H9 (cell line): ENCODE measurements at regions not wholly inside any gene's neighbourhood (a gene's known extent, or its start where the extent isn't known, plus 50 kb on each side); places are given as distances from the start of the nearest gene placed in this dataset.

ENCODE experiments used
- DNase-seq: peaks from one replicate; pipeline ENCODE4 v3.0.0-alpha.2; 2017
- H2AFZ ChIP-seq: one replicate; pipeline ENCODE4 v1.6.1; 2013; ENCODE audit warnings: mild to moderate bottlenecking, low read length, control low read depth, moderate library complexity
- H2AK5ac ChIP-seq: 2 replicates; pipeline ENCODE4 v1.6.1; 2013; ENCODE audit warnings: low read length, control low read depth, mixed read lengths; ENCODE audit not compliant: insufficient read length
- H2BK120ac ChIP-seq: one replicate; pipeline ENCODE4 v1.6.1; 2013; ENCODE audit warnings: low read depth, mild to moderate bottlenecking, low read length, control low read depth, inconsistent platforms; ENCODE audit not compliant: poor library complexity, severe bottlenecking
- H2BK12ac ChIP-seq: 2 replicates; pipeline ENCODE4 v1.6.1; 2013; ENCODE audit warnings: low read length, control low read depth, mixed read lengths, low read depth; ENCODE audit not compliant: insufficient read length
- H2BK15ac ChIP-seq: 2 replicates; pipeline ENCODE4 v1.6.1; 2013; ENCODE audit warnings: low read depth, low read length, control low read depth
- H2BK20ac ChIP-seq: one replicate; pipeline ENCODE4 v1.6.1; 2013; ENCODE audit warnings: low read depth, mild to moderate bottlenecking, low read length, control low read depth, inconsistent platforms; ENCODE audit not compliant: poor library complexity, severe bottlenecking
- H2BK5ac ChIP-seq: 2 replicates; pipeline ENCODE4 v1.6.1; 2013; ENCODE audit warnings: low read length, control low read depth, mixed read lengths; ENCODE audit not compliant: insufficient read length
- H3K14ac ChIP-seq: 2 replicates; pipeline ENCODE4 v1.6.1; 2013; ENCODE audit warnings: low read length, control low read depth; ENCODE audit not compliant: insufficient read depth
- H3K18ac ChIP-seq: 2 replicates; pipeline ENCODE4 v1.6.1; 2013; ENCODE audit warnings: low read depth, mild to moderate bottlenecking, mixed read lengths, low read length, control low read depth; ENCODE audit not compliant: insufficient read length
- H3K23ac ChIP-seq: 2 replicates; pipeline ENCODE4 v1.6.1; 2013; ENCODE audit warnings: low read length, control low read depth, mixed read lengths, low read depth; ENCODE audit not compliant: insufficient read length
- H3K23me2 ChIP-seq: 2 replicates; pipeline ENCODE4 v1.6.1; 2013; ENCODE audit warnings: low read depth, mild to moderate bottlenecking, mixed read lengths, low read length, control low read depth; ENCODE audit not compliant: insufficient read length, poor library complexity, severe bottlenecking
- H3K27ac ChIP-seq: 2 replicates; pipeline ENCODE4 v1.5.1; 2013; ENCODE audit warnings: low read length, control low read depth, mixed read lengths, low read depth; ENCODE audit not compliant: insufficient read length
- H3K27me3 ChIP-seq: 2 replicates; pipeline ENCODE4 v1.6.1; 2013; ENCODE audit warnings: low read length, control low read depth, inconsistent platforms; ENCODE audit not compliant: insufficient read depth
- H3K4ac ChIP-seq: 2 replicates; pipeline ENCODE4 v1.6.1; 2013; ENCODE audit warnings: low read depth, mild to moderate bottlenecking, control low read depth, inconsistent platforms, low read length, moderate library complexity
- H3K4me1 ChIP-seq: 2 replicates; pipeline ENCODE4 v1.6.1; 2013; ENCODE audit warnings: low read length, control low read depth, inconsistent platforms; ENCODE audit not compliant: insufficient read depth
- H3K4me2 ChIP-seq: 2 replicates; pipeline ENCODE4 v1.6.1; 2013; ENCODE audit warnings: low read length, control low read depth, mixed read lengths; ENCODE audit not compliant: insufficient read length, insufficient read depth
- H3K56ac ChIP-seq: 2 replicates; pipeline ENCODE4 v1.6.1; 2013; ENCODE audit warnings: low read depth, mild to moderate bottlenecking, mixed read lengths, low read length, control low read depth; ENCODE audit not compliant: insufficient read length
- H3K79me1 ChIP-seq: 2 replicates; pipeline ENCODE4 v1.6.1; 2013; ENCODE audit warnings: low read depth, mild to moderate bottlenecking, moderate library complexity, low read length, control low read depth, inconsistent platforms; ENCODE audit not compliant: insufficient read depth, poor library complexity, severe bottlenecking
- H3K79me2 ChIP-seq: 2 replicates; pipeline ENCODE4 v1.6.1; 2013; ENCODE audit warnings: low read length, control low read depth, inconsistent platforms; ENCODE audit not compliant: insufficient read depth
- H3K9ac ChIP-seq: 2 replicates; pipeline ENCODE4 v1.6.1; 2013; ENCODE audit warnings: low read length, control low read depth, mixed read lengths; ENCODE audit not compliant: insufficient read length; ENCODE audit errors: extremely low read depth
- H3K9me3 ChIP-seq: one replicate; pipeline ENCODE4 v1.6.1; 2013; ENCODE audit warnings: low read depth, low read length, inconsistent platforms; ENCODE audit not compliant: control insufficient read depth
- H3T11ph ChIP-seq: one replicate; pipeline ENCODE4 v1.6.1; 2013; ENCODE audit warnings: mild to moderate bottlenecking, low read length, control low read depth, inconsistent platforms
- H4K20me1 ChIP-seq: one replicate; pipeline ENCODE4 v1.6.1; 2013; ENCODE audit not compliant: control insufficient read depth, insufficient read length, insufficient read depth
- H4K5ac ChIP-seq: 2 replicates; pipeline ENCODE4 v1.6.1; 2013; ENCODE audit warnings: low read depth, mild to moderate bottlenecking, mixed read lengths, low read length, control low read depth; ENCODE audit not compliant: insufficient read length
- H4K8ac ChIP-seq: replicated peaks from 2 replicates; pipeline ENCODE4 v1.6.1; 2013; ENCODE audit warnings: low read length, control low read depth, mixed read lengths, low read depth; ENCODE audit not compliant: insufficient read length
- H4K91ac ChIP-seq: 2 replicates; pipeline ENCODE4 v1.6.1; 2013; ENCODE audit warnings: low read depth, mild to moderate bottlenecking, moderate library complexity, mixed read lengths, low read length, control low read depth; ENCODE audit not compliant: insufficient read length
- H3K27ac Mint-ChIP-seq, 3 experiments: 2 replicates in 2 of 3; 3 replicates in 1 of 3; pipeline ENCODE4 v1.8.0; 2020 to 2021; ENCODE audit warnings: mixed read lengths in 3 of 3, mild to moderate bottlenecking in 1 of 3, moderate library complexity in 1 of 3
- H3K27me3 Mint-ChIP-seq: 2 replicates; pipeline ENCODE4 v1.8.0; 2021; ENCODE audit warnings: low read depth, mild to moderate bottlenecking, moderate library complexity, mixed read lengths
- H3K36me3 Mint-ChIP-seq, 3 experiments: 2 replicates in 2 of 3; 3 replicates in 1 of 3; pipeline ENCODE4 v1.8.0; 2020 to 2021; ENCODE audit warnings: low read depth in 3 of 3, mixed read lengths in 3 of 3; ENCODE audit not compliant: insufficient read depth in 1 of 3
- H3K4me1 Mint-ChIP-seq, 2 experiments: 2 replicates each; pipeline ENCODE4 v1.8.0; 2020; ENCODE audit warnings: mixed read lengths in 2 of 2
- H3K4me3 Mint-ChIP-seq, 2 experiments: 2 replicates in 1 of 2; 3 replicates in 1 of 2; pipeline ENCODE4 v1.8.0; 2020 to 2021; ENCODE audit warnings: mild to moderate bottlenecking in 2 of 2, mixed read lengths in 2 of 2, moderate library complexity in 1 of 2
- H3K9me3 Mint-ChIP-seq, 2 experiments: 2 replicates in 1 of 2; 3 replicates in 1 of 2; pipeline ENCODE4 v1.8.0; 2020; ENCODE audit warnings: mild to moderate bottlenecking in 2 of 2, mixed read lengths in 2 of 2, moderate library complexity in 1 of 2
- CTCF ChIP-seq: fragments of 200-600 bp; sonication (generic); conservative IDR thresholded peaks from 3 replicates; pipeline ENCODE4 v1.8.0; 2021; ENCODE audit warnings: antibody characterized with exemption, mild to moderate bottlenecking
- WGBS: extraction: QIAGEN DNeasy Blood & Tissue Kit; methylation state at CpG from one replicate; pipeline ENCODE4 v1.1.7; 2013; ENCODE audit warnings: missing lambda C conversion rate, low lambda C conversion rate, mixed read lengths; ENCODE audit not compliant: insufficient read length; ENCODE audit errors: extremely low coverage; 5-methylcytosine and 5-hydroxymethylcytosine counted together

GRCh38 chrX:113274791-113275190 is 434.2 kb upstream of the AMOT start:
- H3K27ac Mint-ChIP-seq: no peak overlapping the region
- Histone ChIP-seq H2BK15ac (no peak overlapping the region), H2BK5ac (no peak overlapping the region), H3K9me3 (no peaks in the 10 kb centered on the region), H2AFZ (no peak overlapping the region), H3K14ac (no peak overlapping the region), H3K23ac (no peak overlapping the region), H3K79me2 (no peaks in the 10 kb centered on the region), H3K18ac (no peak overlapping the region), H3K27me3 (no peaks in the 10 kb centered on the region), H4K91ac (no peak overlapping the region), H3T11ph (no peak overlapping the region), H3K4me2 (no peak overlapping the region), H3K9ac (no peak overlapping the region), H2BK120ac (no peak overlapping the region), H4K8ac (no peak overlapping the region), H3K4me1 (no peaks in the 10 kb centered on the region), H2AK5ac (no peak overlapping the region), H3K4ac (no peak overlapping the region), H3K79me1 (no peaks in the 10 kb centered on the region), H3K23me2 (no peaks in the 10 kb centered on the region), H2BK20ac (no peak overlapping the region), H4K20me1 (no peaks in the 10 kb centered on the region), H2BK12ac (no peak overlapping the region), H3K56ac (no peak overlapping the region), H3K27ac (no peak overlapping the region), H4K5ac (no peak overlapping the region)
- no peak for TF ChIP-seq CTCF
- no peak for DNase-seq
- H3K36me3 Mint-ChIP-seq: 0 out of 7 replicates have a peak, but pooled peaks cover 0 to 2% (median 0%) of the 10 kb centered on the region in 3 experiments
- no peak overlapping the region for H3K4me3 Mint-ChIP-seq
- no peaks in the 10 kb centered on the region for H3K27me3 Mint-ChIP-seq
- H3K4me1 Mint-ChIP-seq: peaks cover 0 to 3% of the 10 kb centered on the region in 2 experiments; a peak in 1 of 4 replicates
- WGBS: no CpG with 5 or more reads among the region's 1 CpG
- peaks cover 0 to 3% of the 10 kb centered on the region in 2 experiments; a peak in 1 of 5 replicates for H3K9me3 Mint-ChIP-seq
